ENCODE measurements at regions not wholly inside any gene's neighbourhood (a gene's known extent, or its start where the extent isn't known, plus 50 kb on each side); places are given as distances from the start of the nearest gene placed in this dataset.
A peak's percentile ranks its signal among the peaks of the same experiment; 100 is the strongest.

- H3K27me3 ChIP-seq (ENCODE audit: insufficient read depth, poor library complexity, severe bottlenecking): no peaks in the 10 kb centered on the region
- peak; percentile 20 to 35 for DNase-seq (ENCODE audit: low read depth in 1 of 2, low spot score in 1 of 2)
- no peak overlapping the region for H3K4me3 ChIP-seq (replicated peaks; ENCODE audit: insufficient read depth, low read length)
- no peak for TF ChIP-seq CTCF (IDR thresholded peaks at IDR 0.05; ENCODE audit: insufficient read depth, low read length)
- no peak for TF ChIP-seq POLR2AphosphoS5 (IDR thresholded peaks at IDR 0.05; ENCODE audit: low read depth)
- TF ChIP-seq REST (IDR thresholded peaks at IDR 0.05; ENCODE audit: insufficient replicate concordance, low read depth): no peak
- TF ChIP-seq SPI1 (IDR thresholded peaks at IDR 0.05; ENCODE audit: borderline replicate concordance, low read depth): peak; percentile 40; the same call in 1 of the 2 replicates
- TF ChIP-seq GABPA (IDR thresholded peaks at IDR 0.05; ENCODE audit: low read depth): no peak
- H3K27ac ChIP-seq (replicated peaks): no peak overlapping the region
These were observed 81.1 kb downstream of the SEC61B start for GRCh38 chr9:99303177-99303576.

- DNase-seq (ENCODE audit: low read depth in 1 of 2, low spot score in 1 of 2): no peak
- TF ChIP-seq POLR2AphosphoS5 (IDR thresholded peaks at IDR 0.05; ENCODE audit: low read depth): no peak
- TF ChIP-seq GABPA (IDR thresholded peaks at IDR 0.05; ENCODE audit: low read depth): no peak
- no peak for TF ChIP-seq SPI1 (IDR thresholded peaks at IDR 0.05; ENCODE audit: borderline replicate concordance, low read depth)
- TF ChIP-seq CTCF (IDR thresholded peaks at IDR 0.05; ENCODE audit: insufficient read depth, low read length): no peak
- no peak for TF ChIP-seq REST (IDR thresholded peaks at IDR 0.05; ENCODE audit: insufficient replicate concordance, low read depth)
- Histone ChIP-seq H3K27ac (replicated peaks) (no peak overlapping the region), H3K27me3 (ENCODE audit: insufficient read depth, poor library complexity, severe bottlenecking) (no peaks in the 10 kb centered on the region), H3K4me3 (replicated peaks; ENCODE audit: insufficient read depth, low read length) (no peak overlapping the region)
These were observed 83.0 kb downstream of the SEC61B start for GRCh38 chr9:99305124-99305523.

DNA sequence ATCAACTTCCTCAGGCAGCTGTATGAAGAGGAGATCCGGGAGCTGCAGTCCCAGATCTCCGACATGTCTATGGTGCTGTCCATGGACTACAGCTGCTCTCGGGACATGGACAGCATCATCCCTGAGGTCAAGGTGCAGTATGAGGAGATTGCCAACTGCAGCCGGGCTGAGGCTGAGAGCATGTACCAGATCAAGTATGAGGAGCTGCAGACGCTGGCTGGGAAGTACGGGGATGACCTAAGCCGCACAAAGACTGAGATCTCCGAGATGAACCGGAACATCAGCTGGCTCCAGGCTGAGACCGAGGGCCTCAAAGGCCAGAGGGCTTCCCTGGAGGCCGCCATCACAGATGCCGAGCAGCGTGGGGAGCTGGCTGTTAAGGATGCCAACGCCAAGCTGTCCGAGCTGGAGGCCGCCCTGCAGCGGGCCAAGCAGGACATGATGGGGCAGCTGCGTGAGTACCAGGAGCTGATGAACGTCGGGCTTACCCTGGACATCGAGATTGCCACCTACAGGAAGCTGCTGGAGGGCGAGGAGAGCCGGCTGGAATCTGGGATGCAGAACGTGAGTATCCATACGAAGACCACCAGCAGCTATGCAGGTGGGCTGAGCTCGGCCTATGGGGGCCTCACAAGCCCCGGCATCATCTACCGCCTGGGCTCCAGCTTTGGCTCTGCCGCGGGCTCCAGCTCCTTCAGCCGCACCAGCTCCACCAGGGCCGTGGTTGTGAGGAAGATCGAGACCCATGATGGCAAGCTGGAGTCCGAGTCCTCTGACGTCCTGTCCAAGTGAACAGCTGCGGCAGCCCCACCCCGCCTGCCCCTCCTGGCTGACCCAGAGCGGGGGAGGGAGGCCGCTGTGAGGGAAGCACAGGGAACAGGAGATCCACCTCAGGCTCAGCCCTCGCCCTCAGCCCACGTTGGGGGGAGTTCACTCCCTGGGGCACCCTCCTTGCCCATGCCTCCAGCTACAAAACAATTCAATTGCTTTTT lies 84.0 kb downstream of the SEC61B start:
- H3K27me3 ChIP-seq (ENCODE audit: insufficient read depth, poor library complexity, severe bottlenecking): no peaks in the 10 kb centered on the region
- no peak for DNase-seq (ENCODE audit: low read depth in 1 of 2, low spot score in 1 of 2)

More for the DNA sequence above, 84.0 kb downstream of the SEC61B start:
- H3K4me3 ChIP-seq (replicated peaks; ENCODE audit: insufficient read depth, low read length): no peak overlapping the region
- H3K27ac ChIP-seq (replicated peaks): no peak overlapping the region
- TF ChIP-seq POLR2AphosphoS5 (IDR thresholded peaks at IDR 0.05; ENCODE audit: low read depth) (no peak), GABPA (IDR thresholded peaks at IDR 0.05; ENCODE audit: low read depth) (no peak), SPI1 (IDR thresholded peaks at IDR 0.05; ENCODE audit: borderline replicate concordance, low read depth) (no peak), REST (IDR thresholded peaks at IDR 0.05; ENCODE audit: insufficient replicate concordance, low read depth) (no peak), CTCF (IDR thresholded peaks at IDR 0.05; ENCODE audit: insufficient read depth, low read length) (no peak)

Data from HL-60 (cell line).